SH-SY5Y (cell line): ENCODE measurements at regions not wholly inside any gene's neighbourhood (a gene's known extent, or its start where the extent isn't known, plus 50 kb on each side); places are given as distances from the start of the nearest gene placed in this dataset.

Experiments
- GATA2 ChIP-seq: IDR thresholded peaks from 2 replicates; pipeline ENCODE4 v1.6.1; 2011; ENCODE audit warnings: mild to moderate bottlenecking, low read depth, low read length
- GATA3 ChIP-seq: IDR thresholded peaks from 2 replicates; pipeline ENCODE4 v1.6.1; 2011; ENCODE audit warnings: low read depth, mild to moderate bottlenecking, low read length, moderate library complexity

- no peak for TF ChIP-seq GATA2
- no peak for TF ChIP-seq GATA3
Measured at GRCh38 chr2:64852771-64853241, 136.4 kb upstream of the SLC1A4 start.

GRCh38 chr2:64853306-64853705 is 135.9 kb upstream of the SLC1A4 start:
- TF ChIP-seq GATA3: no peak
- TF ChIP-seq GATA2: no peak

- no peak for TF ChIP-seq GATA3
- no peak for TF ChIP-seq GATA2
Measured at GRCh38 chr2:64853894-64854293, 135.3 kb upstream of the SLC1A4 start.

- TF ChIP-seq GATA3 (no peak), GATA2 (no peak)
Measured at GRCh38 chr2:64854773-64855237, 134.4 kb upstream of the SLC1A4 start.

GRCh38 chr2:64857581-64858471 is 131.4 kb upstream of the SLC1A4 start:
- no peak for TF ChIP-seq GATA2
- TF ChIP-seq GATA3: no peak

- TF ChIP-seq GATA2: no peak
- no peak for TF ChIP-seq GATA3
Measured at GRCh38 chr2:64858541-64859311, 130.5 kb upstream of the SLC1A4 start.

GRCh38 chr2:64859312-64860212 is 129.6 kb upstream of the SLC1A4 start:
- TF ChIP-seq GATA3 (no peak), GATA2 (no peak)

- TF ChIP-seq GATA2 (no peak), GATA3 (no peak)
Measured at GRCh38 chr2:64860276-64860885, 128.8 kb upstream of the SLC1A4 start.

- TF ChIP-seq GATA3: no peak
- no peak for TF ChIP-seq GATA2
Measured at GRCh38 chr2:64860936-64861335, 128.3 kb upstream of the SLC1A4 start.

GRCh38 chr2:64861452-64862397 is 127.5 kb upstream of the SLC1A4 start:
- TF ChIP-seq GATA3 (no peak), GATA2 (no peak)

GRCh38 chr2:64862623-64863022 is 126.6 kb upstream of the SLC1A4 start:
- TF ChIP-seq GATA3 (no peak), GATA2 (no peak)

- no peak for TF ChIP-seq GATA3
- no peak for TF ChIP-seq GATA2
Measured at GRCh38 chr2:64863097-64863820, 125.9 kb upstream of the SLC1A4 start.
